ENCODE measurements at regions not wholly inside any gene's neighbourhood (a gene's known extent, or its start where the extent isn't known, plus 50 kb on each side); places are given as distances from the start of the nearest gene placed in this dataset.

DNA sequence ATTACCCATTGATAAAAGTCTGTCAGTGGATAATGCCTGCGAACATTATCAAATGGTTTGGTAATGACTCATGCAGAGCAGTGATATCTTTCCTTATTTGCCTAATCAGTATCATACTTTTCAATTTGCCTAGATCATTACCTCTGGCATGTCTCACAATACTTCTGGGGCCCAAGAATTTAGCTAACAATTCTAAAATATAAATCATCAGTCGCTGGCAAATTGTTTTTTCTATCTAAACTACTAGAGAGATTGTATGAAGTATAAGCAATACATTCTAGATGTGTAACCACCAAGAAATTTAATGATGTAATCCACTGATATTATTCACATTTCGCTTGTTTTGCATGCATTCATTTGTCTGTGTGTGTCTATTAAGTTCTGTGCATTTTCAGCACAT is 191.2 kb upstream of the CDH19 start:
- DNase-seq (no peak), ATAC-seq (ENCODE audit: low FRiP score in 2 of 2) (no peak)
- TF ChIP-seq, protein P1, sequence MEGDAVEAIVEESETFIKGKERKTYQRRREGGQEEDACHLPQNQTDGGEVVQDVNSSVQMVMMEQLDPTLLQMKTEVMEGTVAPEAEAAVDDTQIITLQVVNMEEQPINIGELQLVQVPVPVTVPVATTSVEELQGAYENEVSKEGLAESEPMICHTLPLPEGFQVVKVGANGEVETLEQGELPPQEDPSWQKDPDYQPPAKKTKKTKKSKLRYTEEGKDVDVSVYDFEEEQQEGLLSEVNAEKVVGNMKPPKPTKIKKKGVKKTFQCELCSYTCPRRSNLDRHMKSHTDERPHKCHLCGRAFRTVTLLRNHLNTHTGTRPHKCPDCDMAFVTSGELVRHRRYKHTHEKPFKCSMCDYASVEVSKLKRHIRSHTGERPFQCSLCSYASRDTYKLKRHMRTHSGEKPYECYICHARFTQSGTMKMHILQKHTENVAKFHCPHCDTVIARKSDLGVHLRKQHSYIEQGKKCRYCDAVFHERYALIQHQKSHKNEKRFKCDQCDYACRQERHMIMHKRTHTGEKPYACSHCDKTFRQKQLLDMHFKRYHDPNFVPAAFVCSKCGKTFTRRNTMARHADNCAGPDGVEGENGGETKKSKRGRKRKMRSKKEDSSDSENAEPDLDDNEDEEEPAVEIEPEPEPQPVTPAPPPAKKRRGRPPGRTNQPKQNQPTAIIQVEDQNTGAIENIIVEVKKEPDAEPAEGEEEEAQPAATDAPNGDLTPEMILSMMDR (IDR thresholded peaks at IDR 0.05) = no peak
- no peak for TF ChIP-seq POLR2A (IDR thresholded peaks at IDR 0.05)
- no peak for TF ChIP-seq POLR2AphosphoS5 (IDR thresholded peaks at IDR 0.05)
- TF ChIP-seq EP300 (IDR thresholded peaks at IDR 0.05) = no peak
- Histone ChIP-seq H3K9me3 (no peaks in the 10 kb centered on the region), H3K4me3 (no peak overlapping the region), H3K27ac (no peak overlapping the region), H3K27me3 (no peaks in the 10 kb centered on the region), H3K4me1 (no peaks in the 10 kb centered on the region), H3K36me3 (no peaks in the 10 kb centered on the region)
- WGBS, 2 donors = 57 to 59% methylated on average over 3 of the region's 3 CpGs

DNA sequence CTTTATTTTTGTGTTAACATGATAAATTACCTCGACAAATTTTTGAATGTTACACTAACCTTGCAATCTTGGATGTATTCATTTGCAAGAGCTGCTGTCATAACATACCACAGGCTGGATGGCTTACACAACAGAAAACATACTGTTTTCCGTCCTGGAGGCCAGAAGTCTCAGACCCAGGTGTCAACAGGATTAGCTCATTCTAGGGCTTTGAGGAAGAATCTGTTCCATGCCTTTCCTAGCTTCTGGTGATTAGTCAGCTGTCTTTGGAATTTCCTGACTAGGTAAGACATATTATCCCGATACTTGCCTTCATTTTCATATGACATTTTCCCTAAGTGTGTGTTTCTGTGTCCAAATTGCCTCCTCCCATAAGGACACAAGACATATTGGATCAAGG is 188.6 kb upstream of the CDH19 start:
- H3K4me1 ChIP-seq = no peaks in the 10 kb centered on the region
- no peak overlapping the region for H3K27ac ChIP-seq
- H3K9me3 ChIP-seq = no peaks in the 10 kb centered on the region
- no peaks in the 10 kb centered on the region for H3K27me3 ChIP-seq
- 60 to 67% methylated on average over 3 of the region's 3 CpGs for whole genome bisulfite sequencing, 2 donors
- DNase-seq (no peak), ATAC-seq (ENCODE audit: low FRiP score in 2 of 2) (no peak)
- H3K36me3 ChIP-seq = no peaks in the 10 kb centered on the region
- H3K4me3 ChIP-seq = no peak overlapping the region
- TF ChIP-seq, protein P1 (IDR thresholded peaks at IDR 0.05) = no peak
- TF ChIP-seq POLR2AphosphoS5 (IDR thresholded peaks at IDR 0.05) = no peak
- no peak for TF ChIP-seq POLR2A (IDR thresholded peaks at IDR 0.05)
- no peak for TF ChIP-seq EP300 (IDR thresholded peaks at IDR 0.05)

DNA sequence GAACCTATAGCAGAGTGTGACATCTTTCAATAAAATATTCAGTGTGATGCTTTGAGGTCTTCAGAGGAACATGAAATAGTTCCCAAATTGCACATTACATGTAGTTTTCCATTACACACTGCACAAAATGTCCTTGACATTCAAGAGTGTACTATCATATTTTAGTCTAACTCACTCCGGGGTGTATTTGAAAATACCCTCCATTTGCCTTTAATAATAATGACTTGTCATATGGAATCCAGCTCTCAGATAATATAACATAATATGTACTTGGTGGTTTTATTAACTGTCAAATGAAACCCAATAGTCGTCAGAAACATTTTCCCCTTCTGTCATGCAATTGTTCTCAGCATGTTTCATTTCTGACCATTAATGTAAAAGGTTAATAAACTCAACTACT is 176.7 kb upstream of the CDH19 start:
- no peaks in the 10 kb centered on the region for H3K9me3 ChIP-seq
- H3K27me3 ChIP-seq = no peaks in the 10 kb centered on the region
- TF ChIP-seq, protein P1 (IDR thresholded peaks at IDR 0.05) = no peak
- no peak for TF ChIP-seq POLR2A (IDR thresholded peaks at IDR 0.05)
- TF ChIP-seq POLR2AphosphoS5 (IDR thresholded peaks at IDR 0.05) = no peak
- TF ChIP-seq EP300 (IDR thresholded peaks at IDR 0.05) = no peak
- no peak overlapping the region for H3K27ac ChIP-seq
- WGBS, 2 donors = 75 to 76% methylated on average over 2 of the region's 2 CpGs
- DNase-seq (no peak), ATAC-seq (ENCODE audit: low FRiP score in 2 of 2) (no peak)
- no peaks in the 10 kb centered on the region for H3K36me3 ChIP-seq
- no peak overlapping the region for H3K4me3 ChIP-seq
- no peaks in the 10 kb centered on the region for H3K4me1 ChIP-seq

DNA sequence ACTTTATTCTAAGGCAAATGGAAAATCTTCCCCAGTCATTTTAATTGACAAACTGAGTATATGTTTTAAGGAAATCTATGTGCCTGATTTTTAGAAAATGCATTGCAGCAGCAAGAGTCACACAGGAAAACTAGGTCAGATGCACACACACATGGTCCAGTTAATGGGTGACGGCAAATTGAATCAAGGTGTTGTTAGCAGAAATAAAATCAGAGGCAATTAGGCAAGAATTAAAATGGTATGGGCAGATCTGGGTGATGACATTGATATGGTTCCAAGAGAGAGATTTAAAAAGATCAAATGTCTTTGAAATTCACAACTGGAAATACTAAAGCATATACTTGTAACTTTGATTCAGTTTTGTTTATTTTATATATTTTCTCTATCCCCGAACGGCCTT is 174.2 kb upstream of the CDH19 start:
- WGBS, 2 donors = 71 to 82% methylated on average over 3 of the region's 3 CpGs
- no peak for DNase-seq
- no peaks in the 10 kb centered on the region for H3K9me3 ChIP-seq
- H3K36me3 ChIP-seq = no peaks in the 10 kb centered on the region
- no peak overlapping the region for H3K27ac ChIP-seq
- no peak for ATAC-seq (ENCODE audit: low FRiP score in 2 of 2)
- H3K4me1 ChIP-seq = no peaks in the 10 kb centered on the region
- H3K4me3 ChIP-seq = no peak overlapping the region
- H3K27me3 ChIP-seq = no peaks in the 10 kb centered on the region
- TF ChIP-seq, protein P1 (IDR thresholded peaks at IDR 0.05) = no peak
- TF ChIP-seq EP300 (IDR thresholded peaks at IDR 0.05) = no peak
- TF ChIP-seq POLR2A (IDR thresholded peaks at IDR 0.05) = no peak
- TF ChIP-seq POLR2AphosphoS5 (IDR thresholded peaks at IDR 0.05) = no peak

DNA sequence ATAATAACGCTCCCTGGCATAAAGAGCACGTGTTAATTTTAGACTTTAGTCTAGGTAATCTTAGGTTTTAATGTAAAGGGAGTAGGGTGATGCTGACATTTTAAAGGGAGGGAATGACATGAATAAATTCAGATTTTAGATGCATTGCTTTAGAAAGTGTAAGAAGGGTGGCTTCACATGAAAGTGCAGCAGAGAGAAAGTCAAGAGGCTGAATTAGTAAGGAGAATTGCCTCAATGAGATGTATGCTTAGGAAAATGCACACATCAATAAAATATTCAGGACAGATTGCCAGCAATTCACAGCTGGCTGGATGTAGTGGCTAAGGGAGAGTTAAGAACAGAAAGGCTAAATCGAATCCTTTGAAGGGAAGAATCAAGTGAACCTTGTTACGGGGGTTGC is 165.5 kb upstream of the CDH19 start:
- DNase-seq = no peak
- Histone ChIP-seq H3K9me3 (no peaks in the 10 kb centered on the region), H3K27ac (no peak overlapping the region), H3K27me3 (no peaks in the 10 kb centered on the region), H3K4me3 (no peak overlapping the region), H3K36me3 (no peaks in the 10 kb centered on the region), H3K4me1 (no peaks in the 10 kb centered on the region)
- 79 to 80% methylated on average over 4 of the region's 4 CpGs for WGBS, 2 donors
- TF ChIP-seq POLR2A (IDR thresholded peaks at IDR 0.05) (no peak), POLR2AphosphoS5 (IDR thresholded peaks at IDR 0.05) (no peak), EP300 (IDR thresholded peaks at IDR 0.05) (no peak)
- TF ChIP-seq, protein P1 (IDR thresholded peaks at IDR 0.05) = no peak
- no peak for ATAC-seq (ENCODE audit: low FRiP score in 2 of 2)
